Neural progenitor cell (in vitro differentiated cells): ENCODE measurements at regions not wholly inside any gene's neighbourhood (a gene's known extent, or its start where the extent isn't known, plus 50 kb on each side); places are given as distances from the start of the nearest gene placed in this dataset.

ENCODE experiments used
- DNase-seq: peaks from one replicate; pipeline ENCODE4 v3.0.0-alpha.2; 2016; ENCODE audit warnings: low spot score
- H2AFZ ChIP-seq: fragments of 200-600 bp; sonication (generic); replicated peaks from 2 replicates; pipeline ENCODE4 v1.6.1; 2016; ENCODE audit warnings: antibody characterized with exemption
- H3F3A ChIP-seq: fragments of 200-600 bp; sonication (generic); 2 replicates; pipeline ENCODE4 v1.6.1; 2016; ENCODE audit warnings: antibody characterized with exemption, low read depth
- H3K27ac ChIP-seq: fragments of 200-600 bp; sonication (generic); 2 replicates; pipeline ENCODE4 v1.5.1; 2016; ENCODE audit warnings: mild to moderate bottlenecking
- H3K27me3 ChIP-seq: fragments of 200-600 bp; sonication (generic); 2 replicates; pipeline ENCODE4 v1.6.1; 2016; ENCODE audit warnings: mild to moderate bottlenecking, moderate library complexity
- H3K36me3 ChIP-seq: fragments of 200-600 bp; sonication (generic); 2 replicates; pipeline ENCODE4 v1.5.1; 2016
- H3K4me1 ChIP-seq: fragments of 200-600 bp; sonication (generic); 2 replicates; pipeline ENCODE4 v1.6.1; 2016; ENCODE audit warnings: mixed run types
- H3K4me2 ChIP-seq: fragments of 200-600 bp; sonication (generic); 2 replicates; pipeline ENCODE4 v1.6.1; 2016
- H3K4me3 ChIP-seq: fragments of 200-600 bp; sonication (generic); 2 replicates; pipeline ENCODE4 v1.5.1; 2016
- H3K79me2 ChIP-seq: fragments of 200-600 bp; sonication (generic); 2 replicates; pipeline ENCODE4 v1.6.1; 2016; ENCODE audit warnings: low read depth
- H3K9ac ChIP-seq: fragments of 200-600 bp; sonication (generic); 2 replicates; pipeline ENCODE4 v1.6.1; 2016
- H3K9me3 ChIP-seq: fragments of 200-600 bp; sonication (generic); 2 replicates; pipeline ENCODE4 v1.5.1; 2016; ENCODE audit warnings: low read depth
- H4K20me1 ChIP-seq: fragments of 200-600 bp; sonication (generic); 2 replicates; pipeline ENCODE4 v1.6.1; 2016; ENCODE audit warnings: low read depth
- H3K27ac Mint-ChIP-seq: 3 replicates; pipeline ENCODE4 v1.8.0; 2021; ENCODE audit warnings: mixed read lengths
- H3K27me3 Mint-ChIP-seq: 2 replicates; pipeline ENCODE4 v1.8.0; 2022; ENCODE audit warnings: low read depth, mild to moderate bottlenecking, inconsistent platforms, moderate library complexity, mixed read lengths; ENCODE audit not compliant: insufficient read depth
- H3K36me3 Mint-ChIP-seq: 3 replicates; pipeline ENCODE4 v1.8.0; 2021; ENCODE audit warnings: mixed read lengths
- H3K4me1 Mint-ChIP-seq: 3 replicates; pipeline ENCODE4 v1.8.0; 2021; ENCODE audit warnings: mixed read lengths
- H3K4me3 Mint-ChIP-seq: 3 replicates; pipeline ENCODE4 v1.8.0; 2021; ENCODE audit warnings: mild to moderate bottlenecking, moderate library complexity, mixed read lengths
- H3K9me3 Mint-ChIP-seq: 3 replicates; pipeline ENCODE4 v1.8.0; 2020; ENCODE audit warnings: mixed read lengths
- CTCF ChIP-seq: fragments of 200-600 bp; sonication (generic); IDR thresholded peaks from 2 replicates; pipeline ENCODE4 v1.5.1; 2017; ENCODE audit warnings: antibody characterized with exemption, mild to moderate bottlenecking
- EZH2 ChIP-seq: fragments of 200-600 bp; sonication (generic); IDR thresholded peaks from 2 replicates; pipeline ENCODE4 v1.6.1; 2017; ENCODE audit warnings: antibody characterized with exemption, mild to moderate bottlenecking, moderate library complexity
- EZH2phosphoT487 ChIP-seq: fragments of 200-600 bp; sonication (generic); IDR thresholded peaks from 2 replicates; pipeline ENCODE4 v1.6.1; 2017; ENCODE audit warnings: antibody characterized with exemption

- Mint-ChIP-seq H3K27me3 (peaks cover 3% of the 10 kb centered on the region), H3K9me3 (peaks cover 6% of the 10 kb centered on the region), H3K27ac (no peak overlapping the region), H3K4me3 (no peak overlapping the region), H3K36me3 (no peaks in the 10 kb centered on the region), H3K4me1 (no peaks in the 10 kb centered on the region)
- Histone ChIP-seq H4K20me1 (no peaks in the 10 kb centered on the region), H3K4me2 (no peak overlapping the region), H3K9me3 (no peaks in the 10 kb centered on the region), H2AFZ (no peak overlapping the region), H3K27ac (no peak overlapping the region), H3K36me3 (no peaks in the 10 kb centered on the region), H3K4me1 (no peaks in the 10 kb centered on the region), H3K27me3 (no peaks in the 10 kb centered on the region), H3F3A (no peaks in the 10 kb centered on the region), H3K79me2 (no peaks in the 10 kb centered on the region), H3K4me3 (no peak overlapping the region), H3K9ac (no peak overlapping the region)
- no peak for TF ChIP-seq EZH2phosphoT487
- no peak for DNase-seq
Measured at GRCh38 chr2:116491292-116491691, 1323.2 kb upstream of the DDX18 start.

- Histone ChIP-seq H3K9ac (no peak overlapping the region), H3K9me3 (no peaks in the 10 kb centered on the region), H3K4me3 (no peak overlapping the region), H3F3A (no peaks in the 10 kb centered on the region), H3K4me1 (peaks cover 7% of the 10 kb centered on the region), H3K36me3 (no peaks in the 10 kb centered on the region), H3K27ac (no peak overlapping the region), H3K4me2 (no peak overlapping the region), H2AFZ (no peak overlapping the region), H3K27me3 (no peaks in the 10 kb centered on the region), H4K20me1 (no peaks in the 10 kb centered on the region), H3K79me2 (no peaks in the 10 kb centered on the region)
- no peaks in the 10 kb centered on the region for H3K36me3 Mint-ChIP-seq
- H3K4me3 Mint-ChIP-seq, result no peak overlapping the region
- no peak for TF ChIP-seq CTCF
- TF ChIP-seq EZH2, result no peak
- no peak for TF ChIP-seq EZH2phosphoT487
- no peaks in the 10 kb centered on the region for H3K27me3 Mint-ChIP-seq
- peak; percentile 1 for DNase-seq
- H3K9me3 Mint-ChIP-seq, result no peaks in the 10 kb centered on the region
- H3K27ac Mint-ChIP-seq, result no peak overlapping the region
- no peaks in the 10 kb centered on the region for H3K4me1 Mint-ChIP-seq
Measured at GRCh38 chr2:116499389-116499788, 1315.1 kb upstream of the DDX18 start.

GRCh38 chr2:116510117-116510671 is 1304.3 kb upstream of the DDX18 start:
- H3K4me1 ChIP-seq, result no peaks in the 10 kb centered on the region
- H3K79me2 ChIP-seq, result no peaks in the 10 kb centered on the region
- H3K9ac ChIP-seq, result no peak overlapping the region
- no peak overlapping the region for H3K4me3 ChIP-seq
- Mint-ChIP-seq H3K4me3 (no peak overlapping the region), H3K27me3 (no peaks in the 10 kb centered on the region), H3K36me3 (no peaks in the 10 kb centered on the region), H3K4me1 (no peaks in the 10 kb centered on the region), H3K9me3 (peaks cover 2% of the 10 kb centered on the region), H3K27ac (peak overlapping the region; percentile 51)
- no peak overlapping the region for H3K27ac ChIP-seq
- H2AFZ ChIP-seq, result peak overlapping the region; percentile 48
- no peaks in the 10 kb centered on the region for H3K27me3 ChIP-seq
- peak; percentile 59 for DNase-seq
- no peak overlapping the region for H3K4me2 ChIP-seq
- no peaks in the 10 kb centered on the region for H4K20me1 ChIP-seq
- TF ChIP-seq EZH2 (no peak), CTCF (peak; percentile 70), EZH2phosphoT487 (no peak)
- no peaks in the 10 kb centered on the region for H3F3A ChIP-seq
- no peaks in the 10 kb centered on the region for H3K9me3 ChIP-seq
- no peaks in the 10 kb centered on the region for H3K36me3 ChIP-seq

- no peaks in the 10 kb centered on the region for H3K4me1 Mint-ChIP-seq
Measured at GRCh38 chr2:116511426-116511825, 1303.1 kb upstream of the DDX18 start.

More at GRCh38 chr2:116511426-116511825, 1303.1 kb upstream of the DDX18 start:
- Histone ChIP-seq H3F3A (no peaks in the 10 kb centered on the region), H3K27ac (no peak overlapping the region), H4K20me1 (no peaks in the 10 kb centered on the region), H2AFZ (peak overlapping the region; percentile 85), H3K27me3 (no peaks in the 10 kb centered on the region), H3K4me2 (no peak overlapping the region), H3K9ac (no peak overlapping the region), H3K4me1 (no peaks in the 10 kb centered on the region), H3K79me2 (no peaks in the 10 kb centered on the region), H3K36me3 (no peaks in the 10 kb centered on the region), H3K9me3 (no peaks in the 10 kb centered on the region), H3K4me3 (no peak overlapping the region)
- Mint-ChIP-seq H3K27ac (no peak overlapping the region), H3K36me3 (no peaks in the 10 kb centered on the region), H3K9me3 (peaks cover 2% of the 10 kb centered on the region), H3K27me3 (no peaks in the 10 kb centered on the region), H3K4me3 (no peak overlapping the region)
- no peak for TF ChIP-seq EZH2
- TF ChIP-seq EZH2phosphoT487, result no peak
- no peak for TF ChIP-seq CTCF
- no peak for DNase-seq
